MG63 (cell line): ENCODE measurements at regions not wholly inside any gene's neighbourhood (a gene's known extent, or its start where the extent isn't known, plus 50 kb on each side); places are given as distances from the start of the nearest gene placed in this dataset.
"Not testable (repeated sequence)": the region's sequence is repeated elsewhere in the genome, so short reads cannot be mapped to it uniquely, and the experiment has no call there.

Experiments used
- DNase-seq: peaks from one replicate; pipeline ENCODE4 v3.0.0-alpha.2; 2020
- H3K27me3 ChIP-seq: fragments of 250-450 bp; sonication (Bioruptor Pico); 2 replicates; pipeline ENCODE4 v1.5.1; 2020; ENCODE audit warnings: mild to moderate bottlenecking, moderate library complexity
- H3K36me3 ChIP-seq: fragments of 250-450 bp; sonication (Bioruptor Pico); 2 replicates; pipeline ENCODE4 v1.5.1; 2020; ENCODE audit warnings: mild to moderate bottlenecking, moderate library complexity
- H3K4me3 ChIP-seq: fragments of 250-450 bp; sonication (Bioruptor Pico); 2 replicates; pipeline ENCODE4 v1.5.1; 2020; ENCODE audit warnings: mild to moderate bottlenecking, moderate library complexity
- H3K9me3 ChIP-seq: fragments of 250-450 bp; sonication (Bioruptor Pico); 2 replicates; pipeline ENCODE4 v1.5.1; 2020; ENCODE audit warnings: mild to moderate bottlenecking, moderate library complexity

GRCh38 chr21:35812679-35813078 is 247.6 kb downstream of the SETD4 start:
- no peak for DNase-seq
- Histone ChIP-seq H3K9me3 (no peaks in the 10 kb centered on the region), H3K36me3 (no peaks in the 10 kb centered on the region), H3K27me3 (no peaks in the 10 kb centered on the region), H3K4me3 (no peak overlapping the region)

GRCh38 chr21:35811191-35811806 is 249.0 kb downstream of the SETD4 start:
- no peaks in the 10 kb centered on the region for H3K36me3 ChIP-seq
- DNase-seq = no peak
- no peak overlapping the region for H3K4me3 ChIP-seq
- no peaks in the 10 kb centered on the region for H3K9me3 ChIP-seq
- no peaks in the 10 kb centered on the region for H3K27me3 ChIP-seq

GRCh38 chr21:35810431-35810970 is 249.8 kb downstream of the SETD4 start:
- Histone ChIP-seq H3K4me3 (no peak overlapping the region), H3K27me3 (no peaks in the 10 kb centered on the region), H3K9me3 (no peaks in the 10 kb centered on the region), H3K36me3 (no peaks in the 10 kb centered on the region)
- no peak for DNase-seq

GRCh38 chr21:35801391-35801790 is 258.9 kb downstream of the SETD4 start:
- H3K9me3 ChIP-seq = no peaks in the 10 kb centered on the region
- H3K27me3 ChIP-seq = no peaks in the 10 kb centered on the region
- no peak for DNase-seq
- H3K36me3 ChIP-seq = no peaks in the 10 kb centered on the region
- H3K4me3 ChIP-seq = no peak overlapping the region

DNA sequence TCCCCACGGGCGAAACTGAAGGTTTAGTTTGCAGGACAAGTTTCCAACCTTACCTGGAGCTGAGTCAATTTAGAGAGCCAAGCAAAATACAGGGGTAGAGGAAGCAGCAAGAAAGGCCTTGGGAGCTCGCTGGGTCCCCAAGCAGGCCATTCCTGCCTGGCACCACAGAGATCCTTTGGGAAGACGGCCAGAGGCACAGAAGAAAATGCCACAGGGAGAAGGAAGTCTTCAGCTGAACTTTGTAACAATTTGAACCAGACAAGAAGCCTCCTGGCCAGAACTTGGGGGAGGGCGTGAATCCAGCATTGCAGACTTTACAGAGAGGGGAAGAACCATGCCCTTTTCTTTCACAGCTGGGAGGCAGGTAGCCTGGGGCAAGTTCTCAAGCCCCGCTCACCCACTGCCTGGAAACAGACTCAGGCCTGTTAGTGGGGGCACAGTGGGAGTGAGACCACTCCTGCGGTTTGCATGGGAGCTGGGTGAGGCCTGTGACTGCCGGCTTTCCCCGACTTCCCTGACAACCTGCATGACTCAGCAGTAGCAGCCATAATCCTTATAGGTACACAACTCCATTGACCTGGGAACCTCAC is 259.4 kb downstream of the SETD4 start:
- not testable (repeated sequence) for H3K36me3 ChIP-seq, H3K27me3 ChIP-seq, DNase-seq, H3K9me3 ChIP-seq, H3K4me3 ChIP-seq

GRCh38 chr21:35796844-35797243 is 263.5 kb downstream of the SETD4 start:
- Histone ChIP-seq H3K36me3 (no peaks in the 10 kb centered on the region), H3K4me3 (no peak overlapping the region), H3K9me3 (no peaks in the 10 kb centered on the region), H3K27me3 (no peaks in the 10 kb centered on the region)
- no peak for DNase-seq

- not testable (repeated sequence) for H3K36me3 ChIP-seq, H3K4me3 ChIP-seq, H3K9me3 ChIP-seq, DNase-seq, H3K27me3 ChIP-seq
Measured at GRCh38 chr21:35794527-35794926, 265.8 kb downstream of the SETD4 start.

- DNase-seq = no peak
- no peaks in the 10 kb centered on the region for H3K27me3 ChIP-seq
- H3K4me3 ChIP-seq = no peak overlapping the region
- H3K36me3 ChIP-seq = no peaks in the 10 kb centered on the region
- no peaks in the 10 kb centered on the region for H3K9me3 ChIP-seq
Measured at GRCh38 chr21:35792569-35793305, 267.6 kb downstream of the SETD4 start.

DNA sequence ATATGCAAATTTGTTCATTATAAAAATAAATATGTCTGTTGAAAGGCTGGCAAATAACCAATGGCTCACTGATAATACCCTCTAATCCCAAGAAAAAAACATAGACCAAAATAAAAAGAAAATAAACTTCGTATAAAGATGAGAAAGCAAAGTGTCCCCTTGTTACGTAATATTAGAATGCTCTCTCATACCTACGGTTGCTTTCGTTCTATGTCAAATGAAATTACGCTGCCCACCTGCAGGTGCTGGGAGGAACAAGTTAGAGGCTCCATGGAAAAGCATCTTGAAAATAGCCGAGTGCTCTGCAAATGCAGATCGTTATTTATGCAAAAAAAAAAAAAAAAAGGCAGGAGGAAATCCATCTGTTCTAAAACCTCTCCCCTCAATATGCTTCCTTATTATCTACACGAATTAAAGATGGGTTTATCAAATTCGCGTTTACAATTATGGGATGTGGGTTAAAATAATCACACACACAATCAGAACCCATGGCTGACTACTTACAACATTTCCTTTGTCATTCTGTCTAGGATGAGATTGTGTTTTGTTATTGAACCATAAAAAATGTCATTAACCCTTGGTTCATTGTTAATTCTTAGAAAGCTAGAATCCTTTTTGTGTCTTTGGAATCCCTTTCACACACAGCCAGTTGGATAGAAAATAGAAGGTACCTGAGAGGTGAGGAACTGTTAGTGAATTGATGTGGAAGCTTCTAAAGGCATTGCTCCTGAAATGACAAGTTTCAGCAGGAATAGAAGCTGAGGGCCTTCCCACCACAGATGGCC is 268.6 kb downstream of the SETD4 start:
- Histone ChIP-seq H3K27me3 (no peaks in the 10 kb centered on the region), H3K9me3 (no peaks in the 10 kb centered on the region), H3K36me3 (no peaks in the 10 kb centered on the region), H3K4me3 (no peak overlapping the region)
- no peak for DNase-seq

DNA sequence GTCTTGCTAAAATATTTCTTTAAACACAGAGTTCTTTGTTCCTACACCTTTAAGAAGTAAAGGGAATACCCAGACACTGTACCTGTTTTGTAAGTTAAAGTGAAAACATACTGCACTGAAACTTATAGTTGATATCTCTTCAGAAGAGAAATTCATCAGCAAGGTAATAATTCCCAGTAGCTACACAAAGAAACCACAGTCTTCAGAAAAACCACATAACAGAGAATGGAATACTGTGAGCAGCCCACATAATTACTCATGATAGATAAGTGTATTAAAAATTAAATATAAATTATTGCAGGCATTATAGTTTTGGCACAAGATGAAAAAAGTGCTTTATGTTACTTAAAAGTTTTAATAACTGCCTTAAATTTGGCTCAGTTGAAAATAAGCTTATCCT is 276.6 kb downstream of the SETD4 start:
- H3K36me3 ChIP-seq = no peaks in the 10 kb centered on the region
- H3K27me3 ChIP-seq = no peaks in the 10 kb centered on the region
- H3K9me3 ChIP-seq = no peaks in the 10 kb centered on the region
- no peak for DNase-seq
- H3K4me3 ChIP-seq = no peak overlapping the region

- no peak overlapping the region for H3K4me3 ChIP-seq
- no peaks in the 10 kb centered on the region for H3K9me3 ChIP-seq
- no peaks in the 10 kb centered on the region for H3K27me3 ChIP-seq
- no peaks in the 10 kb centered on the region for H3K36me3 ChIP-seq
- no peak for DNase-seq
Measured at GRCh38 chr21:35782667-35783066, 277.7 kb downstream of the SETD4 start.

GRCh38 chr21:35780983-35781382 is 279.3 kb downstream of the SETD4 start:
- no peak for DNase-seq
- Histone ChIP-seq H3K36me3 (no peaks in the 10 kb centered on the region), H3K9me3 (no peaks in the 10 kb centered on the region), H3K4me3 (no peak overlapping the region), H3K27me3 (no peaks in the 10 kb centered on the region)

- Histone ChIP-seq H3K9me3 (no peaks in the 10 kb centered on the region), H3K4me3 (no peak overlapping the region), H3K36me3 (no peaks in the 10 kb centered on the region), H3K27me3 (no peaks in the 10 kb centered on the region)
- peak; percentile 45 for DNase-seq
Measured at GRCh38 chr21:35779690-35780570, 280.4 kb downstream of the SETD4 start.

- no peaks in the 10 kb centered on the region for H3K9me3 ChIP-seq
- H3K27me3 ChIP-seq = no peaks in the 10 kb centered on the region
- no peaks in the 10 kb centered on the region for H3K36me3 ChIP-seq
- DNase-seq = no peak
- no peak overlapping the region for H3K4me3 ChIP-seq
Measured at GRCh38 chr21:35779167-35779566, 281.2 kb downstream of the SETD4 start.

GRCh38 chr21:35777081-35777480 is 283.2 kb downstream of the SETD4 start:
- H3K4me3 ChIP-seq = no peak overlapping the region
- no peak for DNase-seq
- H3K36me3 ChIP-seq = no peaks in the 10 kb centered on the region
- H3K27me3 ChIP-seq = no peaks in the 10 kb centered on the region
- H3K9me3 ChIP-seq = no peaks in the 10 kb centered on the region

- H3K27me3 ChIP-seq = no peaks in the 10 kb centered on the region
- no peaks in the 10 kb centered on the region for H3K9me3 ChIP-seq
- H3K36me3 ChIP-seq = no peaks in the 10 kb centered on the region
- no peak overlapping the region for H3K4me3 ChIP-seq
- no peak for DNase-seq
Measured at GRCh38 chr21:35775778-35776544, 284.4 kb downstream of the SETD4 start.
